Stimulated activated CD8-positive, alpha-beta memory T cell treated with anti-CD3 and anti-CD28 coated beads, Interleukin-4, amount 100 ng/mL, for 1 hour (primary cell): ENCODE measurements at regions not wholly inside any gene's neighbourhood (a gene's known extent, or its start where the extent isn't known, plus 50 kb on each side); places are given as distances from the start of the nearest gene placed in this dataset.

Experiments used
- DNase-seq, 2 donors: peaks; one replicate each; pipeline ENCODE4 v3.0.0-alpha.2; 2020; ENCODE audit warnings: low read depth in 2 of 2, low spot score in 1 of 2

DNA sequence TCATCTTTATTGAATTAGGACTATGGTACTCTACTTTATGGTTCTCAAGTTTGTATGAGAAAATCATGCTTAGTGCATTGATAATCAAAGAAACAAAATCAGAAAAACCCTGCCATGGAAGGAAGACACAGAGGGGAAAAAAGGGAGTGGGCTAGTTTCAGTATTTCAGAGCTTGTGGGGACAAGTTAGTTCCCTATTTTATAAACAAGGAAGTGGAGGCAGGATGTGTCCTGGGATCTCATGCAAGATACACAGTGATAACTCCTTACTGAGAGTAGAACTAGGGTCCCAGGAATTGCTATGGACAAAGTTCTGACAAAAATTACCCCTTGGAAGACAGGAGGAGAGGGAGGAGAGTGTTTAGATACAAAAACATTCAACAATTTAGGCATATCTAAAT lies 1277.3 kb downstream of the UQCRFS1 start:
- DNase-seq, result no peak

DNA sequence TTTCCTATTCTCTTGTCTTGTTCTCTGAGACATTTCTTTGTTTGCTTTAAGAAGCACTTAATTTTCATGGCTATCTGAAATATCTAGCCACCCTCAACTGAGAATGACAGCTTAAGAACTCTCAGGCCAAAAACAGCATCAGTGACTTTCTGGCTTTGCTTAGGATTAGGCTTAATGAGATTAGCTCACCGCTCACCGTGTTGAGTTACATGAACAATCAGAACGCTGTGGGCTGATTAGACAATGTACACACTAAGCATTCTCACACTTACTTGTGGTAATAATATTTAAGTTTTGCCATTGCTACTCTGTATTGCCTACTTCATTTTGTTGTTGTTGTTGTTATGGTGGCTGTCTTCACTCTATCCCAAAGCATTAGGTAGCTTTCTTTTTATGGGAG lies 1283.6 kb downstream of the UQCRFS1 start:
- DNase-seq, result no peak

DNA sequence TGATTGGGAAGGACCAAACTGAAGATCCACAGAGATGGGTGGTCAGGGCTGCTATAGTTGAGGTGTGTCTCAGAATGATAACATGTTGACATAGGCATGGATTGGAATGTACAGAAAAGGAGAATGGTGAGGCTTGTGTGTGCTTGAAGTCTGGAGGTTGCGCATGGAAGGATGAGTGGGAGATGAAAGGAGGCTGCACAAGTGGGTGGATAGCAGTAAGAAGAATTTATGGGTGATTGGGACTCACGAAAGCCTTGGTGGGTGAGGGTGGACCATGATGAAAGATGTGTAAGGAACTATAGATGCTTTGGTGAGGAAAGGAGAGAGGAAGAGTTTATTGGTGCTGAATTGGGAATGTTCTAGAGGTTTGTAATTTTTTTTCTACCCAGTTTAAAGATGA lies 1287.7 kb downstream of the UQCRFS1 start:
- no peak for DNase-seq

DNA sequence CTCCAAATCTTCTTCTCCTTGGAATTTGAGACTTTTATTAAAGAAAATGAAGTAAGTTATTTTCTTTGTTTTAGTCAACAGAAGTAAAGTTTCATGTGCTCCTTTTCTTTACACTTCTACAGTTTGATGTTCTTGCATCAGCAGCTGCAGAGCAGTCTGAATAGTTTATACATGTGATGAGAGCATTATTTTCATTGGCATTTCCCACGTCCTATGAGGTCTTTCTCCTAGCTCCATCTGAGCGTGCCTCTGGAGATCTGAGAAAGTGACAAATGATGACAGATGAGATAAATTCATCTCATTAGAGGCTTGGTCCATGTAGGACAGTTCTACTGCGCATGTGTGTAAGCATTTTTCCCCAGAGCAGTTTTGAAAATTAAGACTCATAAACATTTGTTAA lies 1290.0 kb downstream of the UQCRFS1 start:
- no peak for DNase-seq

DNA sequence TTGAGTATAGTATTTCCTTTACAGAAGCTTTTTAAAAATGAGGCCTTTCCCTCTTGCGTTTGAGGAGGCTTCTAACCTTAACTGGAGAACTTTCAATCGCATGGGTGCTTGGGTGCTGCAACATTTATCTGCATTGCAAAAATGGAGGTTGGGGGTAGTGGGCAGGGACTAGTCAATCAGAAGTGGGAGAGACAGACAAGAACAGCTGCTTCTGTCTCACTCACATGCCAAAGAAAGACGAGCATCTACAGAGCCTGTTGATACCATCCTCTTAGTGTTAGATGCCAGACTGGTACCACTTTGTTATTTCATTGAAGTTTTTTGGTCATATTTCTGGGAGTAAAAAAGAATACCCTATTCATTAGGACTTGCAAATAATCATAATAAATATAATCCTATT lies 1292.2 kb downstream of the UQCRFS1 start:
- no peak for DNase-seq

DNA sequence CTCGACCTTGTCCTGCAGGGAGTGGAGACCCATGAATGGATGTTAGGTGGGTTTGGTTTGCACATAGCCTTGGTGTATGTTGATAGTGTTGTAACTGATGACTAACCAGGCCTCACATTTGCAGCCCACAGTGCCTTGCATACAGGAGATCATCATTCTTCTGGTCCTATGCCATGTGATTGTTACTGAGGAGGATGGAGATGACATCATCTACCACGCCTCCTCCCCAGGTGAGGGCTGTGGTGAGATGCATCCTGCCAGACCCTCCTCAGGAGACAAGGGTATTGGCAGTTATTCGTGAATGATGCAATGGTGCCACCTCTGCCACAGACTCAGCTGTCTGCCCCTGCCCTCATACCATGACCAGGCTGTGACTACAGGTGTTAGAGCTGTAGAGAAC lies 1294.1 kb downstream of the UQCRFS1 start:
- no peak for DNase-seq

DNA sequence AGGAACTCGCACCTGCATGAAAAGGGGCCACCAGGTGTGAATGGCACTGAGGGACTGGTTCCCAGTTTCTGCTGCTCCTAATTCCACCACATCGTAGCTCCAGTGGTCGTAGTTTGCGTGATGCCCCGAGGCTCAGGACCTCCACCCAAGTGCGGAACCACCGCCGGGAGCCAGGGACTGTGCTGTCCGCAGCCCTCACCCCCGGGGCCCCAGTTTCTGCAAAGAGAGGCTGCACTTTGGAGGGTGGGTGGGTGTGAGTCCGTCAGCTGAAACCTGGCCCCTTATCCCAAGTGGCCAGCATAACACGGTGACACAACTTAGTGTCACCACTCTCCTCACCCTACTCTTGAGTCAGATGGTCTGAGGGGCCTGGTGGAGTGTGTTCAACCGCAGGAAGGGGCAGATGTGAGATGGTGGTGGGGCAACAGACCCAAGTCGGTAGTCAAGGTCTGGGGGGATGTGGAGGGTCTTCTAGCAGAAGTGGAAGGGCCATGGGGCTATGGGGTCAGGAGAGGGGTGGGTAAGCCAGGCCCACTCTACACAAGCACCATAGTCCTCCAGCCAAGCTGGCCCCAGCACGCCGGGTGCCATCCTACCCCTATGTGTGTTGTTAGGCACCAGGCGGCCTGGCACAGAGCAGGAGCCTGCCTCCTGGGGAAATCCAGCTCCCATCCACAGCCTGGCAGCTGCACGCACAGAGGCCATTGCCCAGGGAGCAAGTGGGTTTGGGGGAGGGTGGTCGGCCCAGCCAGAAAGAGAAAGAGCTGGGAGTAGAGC lies 1301.6 kb downstream of the UQCRFS1 start:
- DNase-seq, result no peak

DNA sequence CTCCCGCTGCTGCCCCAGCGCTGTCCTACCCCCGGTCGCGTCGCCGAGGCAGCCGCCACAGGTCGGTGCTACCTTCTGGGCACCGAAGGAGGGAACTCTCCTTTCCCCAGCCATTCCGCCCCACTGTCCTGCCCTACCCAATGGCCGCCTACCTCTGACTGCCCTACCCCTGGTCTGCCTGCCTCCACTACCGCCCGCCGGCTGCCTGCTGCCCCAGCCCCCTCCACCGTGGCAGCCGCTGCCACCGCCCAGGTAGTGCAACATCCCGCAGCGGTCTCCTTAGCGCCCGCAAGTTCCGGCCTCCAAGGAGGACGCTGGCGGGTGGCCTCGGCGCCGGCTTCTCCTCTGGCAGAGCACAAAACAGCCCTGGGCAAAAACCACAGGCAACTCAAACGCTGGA lies 1303.1 kb downstream of the UQCRFS1 start:
- no peak for DNase-seq

DNA sequence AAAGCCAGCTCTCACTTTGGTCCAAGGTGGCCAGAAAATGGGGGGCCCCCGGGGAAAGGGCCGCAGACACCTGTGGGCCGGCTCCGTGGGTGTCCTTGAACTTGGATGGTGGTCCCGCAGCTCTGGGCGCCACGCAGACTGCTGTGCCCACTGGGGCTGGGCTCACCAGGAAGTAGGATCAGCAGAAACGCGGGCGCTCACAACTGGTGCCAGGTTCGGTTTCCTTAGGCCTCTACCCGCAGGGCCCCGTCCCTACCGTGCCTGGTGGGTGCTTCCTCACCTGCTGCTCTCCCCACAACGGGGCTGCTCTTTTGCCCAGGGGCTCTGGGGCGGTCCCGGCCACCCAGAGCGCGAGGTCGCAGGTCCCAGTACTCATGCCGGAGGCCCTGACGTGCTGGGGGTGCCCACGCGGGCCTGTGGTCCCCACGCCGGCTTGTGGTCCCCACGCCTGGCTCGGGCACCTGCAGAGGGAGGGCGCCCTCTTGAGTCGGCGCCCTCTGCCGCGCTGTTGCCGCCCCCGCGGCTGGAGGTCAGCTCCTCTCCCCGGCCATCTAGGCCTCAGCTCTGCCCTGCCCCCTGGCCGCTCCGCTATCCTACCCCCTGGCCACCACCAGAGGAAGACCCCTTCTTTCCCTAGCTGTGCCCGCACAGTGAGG lies 1303.6 kb downstream of the UQCRFS1 start:
- DNase-seq, result no peak

DNA sequence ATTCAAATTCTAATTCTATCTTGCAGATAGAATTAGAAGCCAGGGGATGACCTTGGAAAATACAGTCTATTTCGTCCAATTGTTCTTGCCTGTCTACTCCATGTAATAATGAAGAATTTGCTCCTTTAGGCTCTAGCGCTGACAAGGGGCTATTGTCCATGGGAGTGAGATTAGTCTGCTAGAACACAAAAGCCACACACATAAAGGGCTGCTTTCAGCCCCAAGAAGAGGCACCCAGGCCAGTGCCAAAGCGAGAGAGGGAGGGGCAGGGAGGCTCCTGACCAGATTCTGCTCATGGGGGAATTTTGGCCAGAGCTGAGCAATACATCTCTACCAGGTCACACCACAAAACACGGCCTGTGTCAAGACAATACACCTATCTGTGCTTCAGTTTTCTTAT lies 1306.9 kb downstream of the UQCRFS1 start:
- DNase-seq, result no peak

DNA sequence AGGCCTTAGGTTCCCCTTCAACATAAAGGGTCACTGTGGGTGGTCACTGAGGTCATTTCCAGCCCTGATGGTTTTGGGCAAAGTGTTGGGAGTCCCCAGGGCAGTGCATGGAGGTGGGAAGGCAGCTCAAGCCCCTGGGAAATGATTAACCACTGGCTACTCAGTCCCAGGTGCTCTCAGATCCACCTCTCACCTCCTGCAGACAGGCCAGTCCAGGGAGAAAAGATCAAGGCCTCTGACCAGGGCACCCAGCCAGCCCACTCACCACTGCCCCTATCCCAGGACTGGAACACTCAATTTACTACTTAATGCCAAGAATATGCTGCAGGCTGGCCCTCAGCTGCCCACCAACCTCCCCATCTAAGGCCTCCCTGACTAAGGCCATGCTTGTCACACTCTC lies 1307.9 kb downstream of the UQCRFS1 start:
- no peak for DNase-seq

DNA sequence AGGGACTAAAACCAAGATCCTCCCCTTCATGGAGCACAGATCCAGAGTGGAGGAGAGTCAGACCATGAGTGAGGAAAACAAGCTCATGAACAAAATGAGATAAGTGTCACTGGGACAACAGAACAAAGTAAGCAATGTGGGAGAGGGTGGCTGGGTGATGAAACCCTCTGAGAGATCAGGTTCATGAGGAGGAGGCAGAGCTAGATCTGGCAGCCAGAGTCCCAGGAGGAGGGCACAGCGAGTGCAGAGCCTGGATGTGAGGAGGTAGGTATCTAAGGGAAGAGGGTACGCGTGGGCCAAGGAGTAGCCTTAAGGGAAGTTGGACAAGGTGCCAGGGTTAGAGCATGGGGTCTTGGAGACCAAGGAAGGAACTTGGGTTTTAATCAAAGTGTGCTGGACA lies 1311.9 kb downstream of the UQCRFS1 start:
- DNase-seq, result no peak

DNA sequence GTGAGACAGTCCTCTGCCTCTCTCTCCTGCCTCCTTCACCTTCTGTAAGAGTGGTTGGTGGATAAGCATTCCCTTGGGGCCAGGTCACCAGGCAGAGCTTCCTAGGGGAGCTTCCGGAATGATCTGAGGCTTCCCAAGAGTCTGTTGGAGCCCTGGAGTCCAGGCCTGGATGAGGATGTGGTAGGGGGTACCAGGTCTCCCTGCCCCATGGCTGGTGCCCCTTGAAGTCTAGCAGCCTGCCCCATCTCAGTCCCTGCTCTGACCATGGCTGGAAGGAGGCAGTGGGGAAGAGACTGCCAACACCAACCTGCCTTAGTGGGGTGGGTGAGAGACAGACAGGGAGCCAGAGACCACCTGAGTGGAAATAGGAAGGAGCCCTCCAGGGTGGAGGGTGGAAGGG lies 1316.9 kb downstream of the UQCRFS1 start:
- DNase-seq, result no peak

DNA sequence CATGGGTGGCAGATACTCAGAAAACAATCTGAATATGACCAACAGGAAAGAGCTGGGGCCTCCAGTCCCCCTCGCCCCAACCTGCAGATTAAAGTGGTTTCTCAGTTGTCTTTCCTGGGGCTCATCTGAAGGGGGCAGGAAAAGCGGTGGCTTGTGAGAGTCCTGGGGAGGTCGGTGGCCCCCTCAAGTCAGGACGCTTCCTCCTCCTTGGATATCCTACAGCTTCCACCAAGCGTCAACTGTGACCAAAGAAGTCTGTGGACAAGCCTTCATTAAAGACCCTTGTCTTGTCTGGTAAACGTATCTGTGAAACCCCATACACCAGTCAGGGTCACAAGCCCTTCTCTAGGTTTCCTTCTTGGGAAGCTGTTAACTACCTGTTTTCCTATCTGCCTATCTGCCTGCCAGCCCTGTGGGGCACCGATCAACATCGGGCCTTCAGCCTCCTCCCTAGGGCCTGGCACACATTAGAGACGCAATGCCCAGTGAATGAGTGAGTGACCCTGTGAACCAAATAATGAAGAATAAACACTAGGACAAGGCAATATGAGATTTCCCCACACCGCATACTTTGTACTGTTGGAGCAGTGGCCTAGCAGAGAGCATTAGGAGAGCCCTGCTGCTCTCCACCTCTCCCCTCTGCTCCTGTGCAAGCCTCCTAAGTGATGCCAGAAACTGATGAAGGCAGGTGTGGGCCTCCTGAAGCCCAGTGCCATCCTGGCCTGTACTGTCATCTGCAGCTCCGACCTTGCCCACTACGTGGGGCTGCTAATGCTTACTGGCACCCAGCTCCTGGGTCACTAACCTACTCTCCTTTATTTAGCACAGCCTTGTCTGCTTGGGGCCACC lies 1317.8 kb downstream of the UQCRFS1 start:
- DNase-seq, result no peak

DNA sequence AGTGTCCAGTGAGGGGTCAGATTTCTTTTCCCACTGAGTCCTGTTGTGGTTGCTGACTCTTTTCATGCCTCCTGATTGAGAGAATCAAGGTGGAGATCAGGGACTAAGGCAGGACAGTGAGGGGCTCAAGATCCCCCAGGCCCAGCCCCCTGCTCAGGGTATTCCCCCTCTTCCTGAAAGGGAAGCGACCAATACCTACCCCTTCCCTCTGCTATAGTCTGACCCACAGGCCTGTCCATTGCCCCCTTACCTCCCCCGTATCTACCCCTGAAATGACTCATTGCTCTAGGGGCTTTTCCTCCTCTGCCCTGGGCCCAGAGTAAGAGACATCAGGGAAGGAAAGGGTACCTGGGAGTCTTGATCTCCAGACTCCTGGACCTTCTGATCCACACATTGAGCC lies 1320.5 kb downstream of the UQCRFS1 start:
- DNase-seq, result no peak

DNA sequence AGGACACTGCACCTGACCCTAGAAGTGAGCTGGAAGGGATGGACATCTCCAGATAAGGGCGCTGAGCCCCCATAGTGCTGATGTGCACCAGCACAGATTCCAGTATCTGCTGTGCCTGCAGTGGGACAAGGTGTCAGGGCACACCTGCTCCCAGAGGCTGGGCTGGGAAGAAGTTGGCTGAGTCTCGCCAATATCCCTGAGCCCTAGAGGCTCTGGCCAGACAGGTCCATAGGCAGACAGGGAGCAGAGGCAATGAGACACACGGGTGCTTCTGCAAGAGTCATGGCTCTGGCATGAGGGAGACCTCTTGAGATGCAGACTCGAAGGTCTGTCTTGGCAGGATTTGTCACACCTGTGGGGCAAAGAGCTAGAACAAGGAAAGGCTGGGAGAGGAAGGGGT lies 1321.5 kb downstream of the UQCRFS1 start:
- DNase-seq, result no peak

DNA sequence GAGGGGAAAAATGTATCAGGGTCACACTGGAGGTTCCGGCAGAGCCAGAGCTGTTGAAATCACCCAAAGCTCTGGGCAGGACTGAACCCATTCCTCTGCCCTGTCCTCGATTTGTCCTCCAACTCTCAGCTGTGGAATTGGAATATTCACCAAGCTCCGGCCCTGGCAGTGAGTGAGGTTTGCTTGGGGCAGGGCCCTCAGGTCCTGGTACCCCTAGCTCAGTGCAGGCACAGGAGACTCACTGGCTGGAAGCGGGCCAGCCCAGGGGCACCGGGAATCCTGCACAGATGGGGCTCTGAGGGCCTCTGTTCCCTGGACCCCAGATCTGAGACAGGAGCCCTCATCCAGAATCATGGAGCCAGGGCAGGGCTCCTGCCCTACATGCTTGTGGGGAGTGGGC lies 1322.3 kb downstream of the UQCRFS1 start:
- no peak for DNase-seq

DNA sequence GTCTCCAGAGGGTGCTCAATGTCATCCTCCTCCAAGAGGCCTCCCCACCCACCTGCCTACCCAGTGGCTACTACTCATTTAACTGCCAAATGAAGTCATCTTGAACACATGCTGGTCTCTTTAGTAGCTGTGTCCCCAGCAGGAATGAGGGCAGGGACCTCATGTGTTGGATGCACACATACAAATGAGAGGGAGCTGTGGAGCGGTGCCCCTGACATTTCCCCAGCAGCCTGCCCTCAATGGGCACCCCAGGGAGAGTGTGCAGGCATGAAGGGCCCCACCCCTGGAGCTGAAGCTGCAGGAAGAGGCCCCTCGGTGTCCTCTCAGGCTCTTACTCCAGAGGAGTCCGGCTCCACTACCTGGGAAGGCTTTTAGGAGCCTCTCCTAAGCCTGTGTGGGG lies 1322.7 kb downstream of the UQCRFS1 start:
- DNase-seq, result no peak

DNA sequence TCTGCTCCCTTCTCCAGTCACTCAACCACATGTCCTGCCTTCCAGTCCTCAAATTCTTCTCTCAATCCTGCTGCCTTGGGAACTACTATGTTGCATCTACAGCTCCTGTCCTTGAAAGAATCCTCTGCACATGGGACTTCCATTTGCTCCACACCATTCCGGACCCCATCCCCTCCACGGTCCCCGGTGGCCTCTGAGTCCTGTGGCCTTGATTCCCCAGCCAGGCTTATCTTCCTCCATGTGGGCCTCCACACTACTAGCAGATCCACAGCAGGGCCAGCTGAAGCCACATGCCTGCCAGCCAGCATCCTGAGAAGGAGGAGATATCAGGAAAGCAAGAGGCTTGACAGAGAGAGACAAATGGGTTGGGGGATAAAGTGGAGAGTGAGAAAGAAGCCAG lies 1323.8 kb downstream of the UQCRFS1 start:
- DNase-seq, result no peak

DNA sequence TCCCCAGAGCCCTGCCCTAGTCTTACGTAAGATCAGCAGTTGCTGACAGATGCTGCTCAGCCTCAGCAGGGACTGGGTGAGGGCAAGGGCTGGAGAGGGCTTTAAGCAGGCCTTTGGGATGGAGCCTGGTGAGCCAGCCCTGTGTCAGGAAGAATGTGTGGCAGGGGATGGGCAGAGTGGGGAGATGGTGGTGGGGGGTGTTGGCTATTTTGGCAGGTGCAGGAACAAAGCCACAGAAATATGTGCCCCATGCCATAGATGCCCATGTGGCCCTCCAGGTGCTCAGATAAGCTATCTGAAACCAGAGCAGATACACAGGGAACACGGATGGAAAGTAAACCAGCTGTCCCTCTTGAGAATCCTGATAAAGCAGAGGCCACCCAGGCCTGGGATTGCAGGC lies 1325.0 kb downstream of the UQCRFS1 start:
- no peak for DNase-seq

DNA sequence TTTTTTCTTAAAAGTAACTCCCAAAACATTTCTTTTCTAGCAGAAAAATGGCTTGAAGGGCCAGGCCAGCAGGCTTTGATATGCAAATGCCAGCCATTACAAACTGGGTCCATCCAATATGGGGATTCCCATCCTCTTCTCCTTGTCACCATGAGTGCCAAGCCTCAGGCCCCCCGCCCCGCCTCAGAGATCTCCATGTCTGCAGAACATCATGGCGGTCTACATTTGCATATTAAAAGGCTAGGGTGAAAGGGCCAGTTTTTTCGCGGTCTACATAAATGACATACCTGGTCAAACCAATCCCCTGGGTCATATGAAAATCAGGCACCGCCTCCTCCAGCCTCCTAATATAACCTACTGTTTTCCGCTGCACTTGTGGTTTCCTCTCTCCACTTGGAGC lies 1327.6 kb downstream of the UQCRFS1 start:
- DNase-seq, result no peak

DNA sequence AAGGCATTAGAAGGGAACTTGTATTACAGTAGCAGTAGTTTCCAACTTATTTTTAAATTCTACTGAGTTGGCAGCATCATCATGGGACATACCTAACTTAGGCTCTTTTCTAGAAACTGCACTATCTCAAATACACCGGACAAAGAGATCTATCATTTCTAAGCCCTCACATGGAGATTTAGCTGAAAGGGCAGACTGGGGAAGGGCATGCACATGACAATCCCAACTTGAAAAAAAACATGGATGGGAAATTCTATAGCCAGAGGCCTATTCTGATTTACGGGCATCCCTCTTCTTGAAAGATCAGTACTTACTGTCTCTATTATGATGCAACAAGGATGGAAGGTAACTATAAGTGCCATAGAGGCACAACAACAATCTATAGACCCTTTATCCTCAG lies 1328.6 kb downstream of the UQCRFS1 start:
- no peak for DNase-seq
